Peyer's patch (tissue), 4 donors: ENCODE measurements at regions not wholly inside any gene's neighbourhood (a gene's known extent, or its start where the extent isn't known, plus 50 kb on each side); places are given as distances from the start of the nearest gene placed in this dataset.

ENCODE experiments used
- DNase-seq, 3 donors: peaks; one replicate each; pipeline ENCODE4 v3.0.0-alpha.2; 2017 to 2019
- H3K27ac ChIP-seq, 4 donors: fragments of 200-600 bp; sonication (generic); one replicate each; pipeline ENCODE4 v1.5.1; 2016 to 2019
- H3K27me3 ChIP-seq, 2 donors: fragments of 200-600 bp; sonication (generic); one replicate each; pipeline ENCODE4 v1.5.1; 2019
- H3K36me3 ChIP-seq, 3 donors: fragments of 200-600 bp; sonication (generic); one replicate each; pipeline ENCODE4 v1.5.1; 2016 to 2019
- H3K4me1 ChIP-seq, 4 donors: fragments of 200-600 bp; sonication (generic); one replicate each; pipeline ENCODE4 v1.5.1; 2016 to 2019
- H3K4me3 ChIP-seq, 4 donors: fragments of 200-600 bp; sonication (generic); 1 replicate in 3 of 4; 2 replicates in 1 of 4; pipeline ENCODE4 v1.5.1; 2016 to 2019; ENCODE audit warnings: mild to moderate bottlenecking in 1 of 4
- H3K9me3 ChIP-seq, 4 donors: fragments of 200-600 bp; sonication (generic); one replicate each; pipeline ENCODE4 v1.5.1; 2016 to 2019; ENCODE audit warnings: mild to moderate bottlenecking in 1 of 4
- POLR2A ChIP-seq, 2 donors: fragments of 450-650 bp; IDR thresholded peaks; one replicate each; pipeline ENCODE4 v1.5.1; 2017; ENCODE audit warnings: antibody characterized with exemption in 2 of 2, mild to moderate bottlenecking in 2 of 2, moderate library complexity in 2 of 2
- TF ChIP-seq, protein P1 (sequence below), 6 experiments: fragments of 450-650 bp in 4 of 6; fragments of 200-600 bp in 2 of 6; sonication (generic) in 1 of 6; IDR thresholded peaks; one replicate each; pipeline ENCODE4 v1.5.1; 2017 to 2019; ENCODE audit warnings: antibody characterized with exemption in 6 of 6, mild to moderate bottlenecking in 3 of 6, moderate library complexity in 1 of 6

DNA sequence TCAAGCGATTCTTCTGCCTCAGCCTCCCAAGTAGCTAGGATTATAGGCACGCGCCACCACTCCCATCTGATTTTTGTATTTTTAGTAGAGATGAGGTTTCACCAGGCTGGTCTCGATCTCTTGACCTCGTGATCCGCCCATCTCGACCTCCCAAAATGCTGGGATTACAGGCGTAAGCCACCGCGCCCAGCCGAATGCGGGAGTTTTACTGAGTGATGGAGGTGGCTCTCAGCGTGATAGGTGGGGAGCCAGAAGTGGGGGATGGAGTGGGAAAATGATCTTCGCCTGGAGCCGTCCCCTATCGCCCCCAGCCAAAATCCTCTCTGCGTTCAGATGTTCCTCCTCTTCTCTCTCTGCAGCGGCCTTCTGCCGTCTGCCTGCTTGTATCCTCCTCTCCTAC lies 348.4 kb upstream of the NPSR1 start:
- no peak for DNase-seq
- TF ChIP-seq, protein P1, sequence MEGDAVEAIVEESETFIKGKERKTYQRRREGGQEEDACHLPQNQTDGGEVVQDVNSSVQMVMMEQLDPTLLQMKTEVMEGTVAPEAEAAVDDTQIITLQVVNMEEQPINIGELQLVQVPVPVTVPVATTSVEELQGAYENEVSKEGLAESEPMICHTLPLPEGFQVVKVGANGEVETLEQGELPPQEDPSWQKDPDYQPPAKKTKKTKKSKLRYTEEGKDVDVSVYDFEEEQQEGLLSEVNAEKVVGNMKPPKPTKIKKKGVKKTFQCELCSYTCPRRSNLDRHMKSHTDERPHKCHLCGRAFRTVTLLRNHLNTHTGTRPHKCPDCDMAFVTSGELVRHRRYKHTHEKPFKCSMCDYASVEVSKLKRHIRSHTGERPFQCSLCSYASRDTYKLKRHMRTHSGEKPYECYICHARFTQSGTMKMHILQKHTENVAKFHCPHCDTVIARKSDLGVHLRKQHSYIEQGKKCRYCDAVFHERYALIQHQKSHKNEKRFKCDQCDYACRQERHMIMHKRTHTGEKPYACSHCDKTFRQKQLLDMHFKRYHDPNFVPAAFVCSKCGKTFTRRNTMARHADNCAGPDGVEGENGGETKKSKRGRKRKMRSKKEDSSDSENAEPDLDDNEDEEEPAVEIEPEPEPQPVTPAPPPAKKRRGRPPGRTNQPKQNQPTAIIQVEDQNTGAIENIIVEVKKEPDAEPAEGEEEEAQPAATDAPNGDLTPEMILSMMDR (IDR thresholded peaks at IDR 0.05): no peak
- TF ChIP-seq POLR2A (IDR thresholded peaks at IDR 0.05): no peak
- H3K4me3 ChIP-seq: no peak overlapping the region

DNA sequence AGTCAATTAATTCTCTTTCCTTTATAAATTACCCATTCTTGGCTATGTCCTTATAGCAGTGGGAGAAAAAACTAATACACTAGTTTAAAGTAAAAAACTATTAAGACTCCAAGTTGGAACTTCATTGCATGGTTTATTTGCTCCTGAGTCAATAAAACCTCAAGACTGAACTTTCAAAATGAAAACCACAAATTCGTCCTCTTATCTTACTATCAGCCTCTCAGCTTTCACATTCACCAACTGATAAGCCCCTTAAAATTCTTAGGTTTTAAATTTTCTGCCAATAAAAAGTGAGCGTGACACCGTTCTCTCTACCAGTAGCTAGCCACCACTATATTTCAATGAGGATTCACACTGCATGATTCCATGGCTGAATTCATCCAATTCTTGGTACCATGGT lies 346.4 kb upstream of the NPSR1 start:
- DNase-seq: no peak
- H3K27me3 ChIP-seq: no peaks in the 10 kb centered on the region
- TF ChIP-seq POLR2A (IDR thresholded peaks at IDR 0.05): no peak
- TF ChIP-seq, protein P1 (IDR thresholded peaks at IDR 0.05): no peak
- no peak overlapping the region for H3K27ac ChIP-seq
- no peak overlapping the region for H3K4me3 ChIP-seq
- H3K36me3 ChIP-seq: no peaks in the 10 kb centered on the region
- H3K4me1 ChIP-seq: no peaks in the 10 kb centered on the region
- peaks cover 0 to 4% (median 0%) of the 10 kb centered on the region in 4 donors for H3K9me3 ChIP-seq

More for the DNA sequence above, 348.4 kb upstream of the NPSR1 start:
- H3K27me3 ChIP-seq: no peaks in the 10 kb centered on the region
- no peak overlapping the region for H3K27ac ChIP-seq
- no peaks in the 10 kb centered on the region for H3K36me3 ChIP-seq
- peaks cover 0 to 4% (median 0%) of the 10 kb centered on the region in 4 donors for H3K9me3 ChIP-seq
- no peaks in the 10 kb centered on the region for H3K4me1 ChIP-seq

DNA sequence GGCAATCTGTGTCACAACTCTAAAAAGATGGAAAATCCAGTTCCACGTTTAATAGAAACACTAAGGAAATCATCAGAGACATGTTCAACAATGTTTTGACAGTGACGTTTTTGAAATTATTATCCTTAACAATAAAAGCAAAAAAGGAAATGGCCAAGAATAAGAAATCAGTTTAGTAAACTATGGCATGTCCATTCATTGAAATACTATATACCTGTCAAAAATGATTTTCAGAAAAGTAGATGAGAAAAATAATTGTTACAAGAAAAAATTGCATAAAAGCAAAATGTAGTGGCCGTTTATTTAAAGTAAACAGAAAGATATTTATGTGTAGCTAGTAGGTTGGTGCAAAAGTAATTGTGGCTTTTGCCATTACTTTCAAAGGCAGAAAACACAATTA lies 345.4 kb upstream of the NPSR1 start:
- no peaks in the 10 kb centered on the region for H3K4me1 ChIP-seq
- TF ChIP-seq POLR2A (IDR thresholded peaks at IDR 0.05): no peak
- TF ChIP-seq, protein P1 (IDR thresholded peaks at IDR 0.05): no peak
- H3K27ac ChIP-seq: no peak overlapping the region
- DNase-seq: no peak
- no peaks in the 10 kb centered on the region for H3K36me3 ChIP-seq
- H3K27me3 ChIP-seq: no peaks in the 10 kb centered on the region
- no peak overlapping the region for H3K4me3 ChIP-seq
- peaks cover 0 to 4% (median 0%) of the 10 kb centered on the region in 4 donors for H3K9me3 ChIP-seq

DNA sequence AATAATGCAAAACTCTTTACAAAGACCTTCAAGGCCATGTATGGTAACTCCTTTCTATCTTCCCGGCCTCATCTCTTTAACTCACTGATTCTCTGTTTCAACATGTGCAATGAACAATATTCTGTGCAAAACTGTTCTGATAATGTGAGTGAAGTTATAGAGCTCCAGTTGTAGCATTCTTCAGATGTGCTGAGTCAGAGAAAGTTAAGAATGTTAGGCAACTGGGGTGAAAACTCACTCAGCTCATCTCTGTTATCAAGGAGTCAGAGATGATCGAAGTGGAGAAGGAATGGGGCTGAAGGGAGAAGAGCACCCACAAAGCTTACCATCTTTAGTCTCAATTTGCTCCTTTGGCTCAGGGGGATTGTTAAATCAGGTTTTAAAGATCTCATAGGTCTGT lies 344.7 kb upstream of the NPSR1 start:
- Histone ChIP-seq H3K9me3 (peaks cover 0 to 4% (median 0%) of the 10 kb centered on the region in 4 donors), H3K4me1 (no peaks in the 10 kb centered on the region), H3K27me3 (no peaks in the 10 kb centered on the region), H3K36me3 (no peaks in the 10 kb centered on the region), H3K27ac (no peak overlapping the region), H3K4me3 (no peak overlapping the region)
- DNase-seq: no peak
- no peak for TF ChIP-seq POLR2A (IDR thresholded peaks at IDR 0.05)
- TF ChIP-seq, protein P1 (IDR thresholded peaks at IDR 0.05): no peak

DNA sequence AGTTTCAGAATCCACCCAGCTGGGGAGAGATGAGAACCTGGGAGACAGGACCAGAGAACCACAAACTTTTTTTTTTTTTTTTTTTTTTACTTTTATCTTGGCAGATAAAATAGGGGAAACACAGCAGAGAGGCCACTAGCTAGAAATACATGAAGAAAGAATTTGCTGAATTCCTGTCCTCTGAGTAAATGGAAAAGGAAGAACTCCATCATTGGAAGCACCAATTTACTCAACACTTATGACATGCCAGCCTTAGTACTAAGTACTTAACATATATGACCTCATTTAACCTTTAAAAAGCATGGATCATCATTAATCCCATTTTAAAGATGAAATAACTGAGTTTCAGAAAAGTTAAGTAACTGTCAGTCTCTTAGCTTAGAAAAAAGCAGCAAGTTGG lies 343.0 kb upstream of the NPSR1 start:
- H3K4me1 ChIP-seq: no peaks in the 10 kb centered on the region
- H3K27ac ChIP-seq: no peak overlapping the region
- no peak overlapping the region for H3K4me3 ChIP-seq
- no peaks in the 10 kb centered on the region for H3K27me3 ChIP-seq
- H3K36me3 ChIP-seq: no peaks in the 10 kb centered on the region
- H3K9me3 ChIP-seq: peaks cover 0 to 4% (median 0%) of the 10 kb centered on the region in 4 donors
- DNase-seq: no peak
- TF ChIP-seq, protein P1 (IDR thresholded peaks at IDR 0.05): no peak
- no peak for TF ChIP-seq POLR2A (IDR thresholded peaks at IDR 0.05)

DNA sequence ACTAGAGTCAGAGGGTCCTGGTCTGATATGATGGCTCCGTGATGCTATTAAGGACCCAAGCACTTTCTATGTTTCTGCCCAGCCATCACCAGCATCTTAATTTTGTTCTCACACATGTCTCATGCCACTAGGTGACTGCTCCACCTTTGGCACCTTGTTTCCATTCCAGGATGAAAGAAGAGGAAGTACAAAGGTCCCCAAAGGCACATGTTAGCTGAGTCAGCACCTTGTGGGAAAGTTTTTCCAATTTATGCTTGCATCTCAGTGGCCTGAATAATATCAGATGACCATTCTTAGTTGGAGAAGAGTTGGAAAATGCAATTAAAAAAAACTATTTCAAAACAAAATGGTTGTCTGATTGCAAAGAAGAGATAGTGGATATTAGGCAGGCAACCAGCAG lies 341.0 kb upstream of the NPSR1 start:
- no peak for DNase-seq
- H3K4me3 ChIP-seq: no peak overlapping the region
- H3K27me3 ChIP-seq: no peaks in the 10 kb centered on the region
- TF ChIP-seq, protein P1 (IDR thresholded peaks at IDR 0.05): no peak
- TF ChIP-seq POLR2A (IDR thresholded peaks at IDR 0.05): no peak
- H3K27ac ChIP-seq: no peak overlapping the region
- no peaks in the 10 kb centered on the region for H3K36me3 ChIP-seq
- H3K9me3 ChIP-seq: peaks cover 0 to 4% (median 0%) of the 10 kb centered on the region in 4 donors
- no peaks in the 10 kb centered on the region for H3K4me1 ChIP-seq
